ENCODE measurements at regions not wholly inside any gene's neighbourhood (a gene's known extent, or its start where the extent isn't known, plus 50 kb on each side); places are given as distances from the start of the nearest gene placed in this dataset.
"Not testable (repeated sequence)": the region's sequence is repeated elsewhere in the genome, so short reads cannot be mapped to it uniquely, and the experiment has no call there.

- Histone ChIP-seq H3K27ac (ENCODE audit: low read depth, low read length) (no peak overlapping the region), H3K4me1 (ENCODE audit: control insufficient read depth in 1 of 2, insufficient read depth in 2 of 2, low read length in 2 of 2) (no peaks in the 10 kb centered on the region), H3K9me2 (ENCODE audit: insufficient read depth) (no peaks in the 10 kb centered on the region), H3K9me3 (ENCODE audit: control insufficient read depth in 1 of 2, insufficient read depth in 1 of 2, low read depth in 1 of 2, low read length in 2 of 2) (peaks cover 0 to 17% of the 10 kb centered on the region in 2 experiments; a peak in 2 of 4 replicates), H3K79me2 (ENCODE audit: insufficient read depth, low read length) (no peaks in the 10 kb centered on the region), H3K4me2 (ENCODE audit: low read length) (no peak overlapping the region), H2AFZ (ENCODE audit: low read depth, low read length, poor library complexity, severe bottlenecking) (no peak overlapping the region), H3K27me3 (ENCODE audit: insufficient read depth, low read length) (no peaks in the 10 kb centered on the region), H3K9ac (ENCODE audit: low read length) (no peak overlapping the region), H4K20me1 (ENCODE audit: insufficient read depth) (no peaks in the 10 kb centered on the region), H3K4me3 (replicated peaks in 1 of 2; ENCODE audit: low read depth in 1 of 2, low read length in 2 of 2) (no peak overlapping the region), H3K36me3 (ENCODE audit: control insufficient read depth in 1 of 2, insufficient read depth in 2 of 2, low read length in 2 of 2) (no peaks in the 10 kb centered on the region)
- POLR2A ChIA-PET = no interaction called here
- BruUV-seq (replicated peaks) = no TSS peak
- intact Hi-C loops (cut with micrococcal nuclease) = no loop called here
- ATAC-seq (no peak), DNase-seq (ENCODE audit: low read depth, low spot score) (no peak)
- RAD21 ChIA-PET (ENCODE audit: low non-redundant PET in 1 of 2, low total read pairs in 2 of 2, uncharacterized antibody in 2 of 2, unreplicated experiment in 2 of 2) = no interaction called here
- CTCF ChIA-PET = no interaction called here
- TF ChIP-seq FOSL1 (IDR thresholded peaks at IDR 0.05; ENCODE audit: low read depth) (no peak), EZH2 (IDR thresholded peaks at IDR 0.05) (no peak)
These were observed 690.7 kb upstream of the FSHR start for GRCh38 chr2:49845021-49845420.

DNA sequence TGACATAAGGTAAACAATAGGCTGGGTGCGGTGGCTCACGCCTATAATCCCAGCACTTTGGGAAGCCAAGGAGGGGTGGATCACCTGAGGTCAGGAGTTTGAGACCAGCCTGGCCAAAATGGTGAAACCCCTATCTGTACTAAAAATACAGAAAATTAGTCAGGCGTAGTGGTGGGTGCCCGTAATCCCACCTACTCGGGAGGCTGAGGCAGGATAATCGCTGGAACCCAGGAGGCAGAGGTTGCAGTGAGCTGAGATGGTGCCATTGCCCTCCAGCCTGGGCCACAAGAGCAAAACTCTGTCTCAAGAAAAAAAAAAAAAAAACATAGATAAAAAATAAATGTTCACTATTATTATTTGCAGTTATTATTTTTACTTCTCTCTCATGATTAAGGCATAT is 689.8 kb upstream of the FSHR start:
- H3K27me3 ChIP-seq (ENCODE audit: insufficient read depth, low read length); H4K20me1 ChIP-seq (ENCODE audit: insufficient read depth); DNase-seq (ENCODE audit: low read depth, low spot score); H3K79me2 ChIP-seq (ENCODE audit: insufficient read depth, low read length); RAD21 ChIA-PET (ENCODE audit: low non-redundant PET in 1 of 2, low total read pairs in 2 of 2, uncharacterized antibody in 2 of 2, unreplicated experiment in 2 of 2); BruUV-seq (replicated peaks); H3K4me1 ChIP-seq (ENCODE audit: control insufficient read depth in 1 of 2, insufficient read depth in 2 of 2, low read length in 2 of 2); H2AFZ ChIP-seq (ENCODE audit: low read depth, low read length, poor library complexity, severe bottlenecking); POLR2A ChIA-PET; H3K36me3 ChIP-seq (ENCODE audit: control insufficient read depth in 1 of 2, insufficient read depth in 2 of 2, low read length in 2 of 2); H3K9ac ChIP-seq (ENCODE audit: low read length); H3K27ac ChIP-seq (ENCODE audit: low read depth, low read length); ATAC-seq; intact Hi-C loops (cut with micrococcal nuclease); H3K4me3 ChIP-seq (replicated peaks in 1 of 2; ENCODE audit: low read depth in 1 of 2, low read length in 2 of 2); CTCF ChIA-PET; H3K4me2 ChIP-seq (ENCODE audit: low read length); H3K9me2 ChIP-seq (ENCODE audit: insufficient read depth): not testable (repeated sequence)
- H3K9me3 ChIP-seq (ENCODE audit: control insufficient read depth in 1 of 2, insufficient read depth in 1 of 2, low read depth in 1 of 2, low read length in 2 of 2) = peaks cover 0 to 20% of the 10 kb centered on the region in 2 experiments; a peak in 2 of 4 replicates

GRCh38 chr2:49843314-49843713 is 689.0 kb upstream of the FSHR start:
- no peaks in the 10 kb centered on the region for H3K9me2 ChIP-seq (ENCODE audit: insufficient read depth)
- H3K27ac ChIP-seq (ENCODE audit: low read depth, low read length) = no peak overlapping the region
- H3K27me3 ChIP-seq (ENCODE audit: insufficient read depth, low read length) = no peaks in the 10 kb centered on the region
- RAD21 ChIA-PET (ENCODE audit: low non-redundant PET in 1 of 2, low total read pairs in 2 of 2, uncharacterized antibody in 2 of 2, unreplicated experiment in 2 of 2) = no interaction called here
- CTCF ChIA-PET = no interaction called here
- no peaks in the 10 kb centered on the region for H3K4me1 ChIP-seq (ENCODE audit: control insufficient read depth in 1 of 2, insufficient read depth in 2 of 2, low read length in 2 of 2)
- intact Hi-C loops (cut with micrococcal nuclease) = no loop called here
- H3K9me3 ChIP-seq (ENCODE audit: control insufficient read depth in 1 of 2, insufficient read depth in 1 of 2, low read depth in 1 of 2, low read length in 2 of 2) = peaks cover 0 to 20% of the 10 kb centered on the region in 2 experiments; a peak in 2 of 4 replicates
- no peaks in the 10 kb centered on the region for H3K36me3 ChIP-seq (ENCODE audit: control insufficient read depth in 1 of 2, insufficient read depth in 2 of 2, low read length in 2 of 2)
- POLR2A ChIA-PET = no interaction called here
- no peaks in the 10 kb centered on the region for H3K79me2 ChIP-seq (ENCODE audit: insufficient read depth, low read length)
- no peak for ATAC-seq
- H3K9ac ChIP-seq (ENCODE audit: low read length) = no peak overlapping the region
- no peak overlapping the region for H3K4me2 ChIP-seq (ENCODE audit: low read length)
- no peaks in the 10 kb centered on the region for H4K20me1 ChIP-seq (ENCODE audit: insufficient read depth)
- no peak for DNase-seq (ENCODE audit: low read depth, low spot score)
- BruUV-seq (replicated peaks) = no TSS peak
- no peak overlapping the region for H3K4me3 ChIP-seq (replicated peaks in 1 of 2; ENCODE audit: low read depth in 1 of 2, low read length in 2 of 2)
- H2AFZ ChIP-seq (ENCODE audit: low read depth, low read length, poor library complexity, severe bottlenecking) = no peak overlapping the region
- TF ChIP-seq CEBPB (IDR thresholded peaks at IDR 0.05; ENCODE audit: low read depth) (no peak), SIN3A (IDR thresholded peaks at IDR 0.05; ENCODE audit: low read depth) (no peak), FOSL1 (IDR thresholded peaks at IDR 0.05; ENCODE audit: low read depth) (no peak), ELF1 (IDR thresholded peaks at IDR 0.05; ENCODE audit: borderline replicate concordance, low read depth) (no peak), TCF7L2 (IDR thresholded peaks at IDR 0.05; ENCODE audit: borderline replicate concordance, extremely low read depth, insufficient read depth, insufficient read length) (no peak), YY1 (IDR thresholded peaks at IDR 0.05; ENCODE audit: extremely low read depth, insufficient replicate concordance, low read depth, low read length) (no peak), ZFX (IDR thresholded peaks at IDR 0.05) (no peak), EGR1 (IDR thresholded peaks at IDR 0.05; ENCODE audit: low read depth) (no peak)
- TF ChIP-seq, protein P1, sequence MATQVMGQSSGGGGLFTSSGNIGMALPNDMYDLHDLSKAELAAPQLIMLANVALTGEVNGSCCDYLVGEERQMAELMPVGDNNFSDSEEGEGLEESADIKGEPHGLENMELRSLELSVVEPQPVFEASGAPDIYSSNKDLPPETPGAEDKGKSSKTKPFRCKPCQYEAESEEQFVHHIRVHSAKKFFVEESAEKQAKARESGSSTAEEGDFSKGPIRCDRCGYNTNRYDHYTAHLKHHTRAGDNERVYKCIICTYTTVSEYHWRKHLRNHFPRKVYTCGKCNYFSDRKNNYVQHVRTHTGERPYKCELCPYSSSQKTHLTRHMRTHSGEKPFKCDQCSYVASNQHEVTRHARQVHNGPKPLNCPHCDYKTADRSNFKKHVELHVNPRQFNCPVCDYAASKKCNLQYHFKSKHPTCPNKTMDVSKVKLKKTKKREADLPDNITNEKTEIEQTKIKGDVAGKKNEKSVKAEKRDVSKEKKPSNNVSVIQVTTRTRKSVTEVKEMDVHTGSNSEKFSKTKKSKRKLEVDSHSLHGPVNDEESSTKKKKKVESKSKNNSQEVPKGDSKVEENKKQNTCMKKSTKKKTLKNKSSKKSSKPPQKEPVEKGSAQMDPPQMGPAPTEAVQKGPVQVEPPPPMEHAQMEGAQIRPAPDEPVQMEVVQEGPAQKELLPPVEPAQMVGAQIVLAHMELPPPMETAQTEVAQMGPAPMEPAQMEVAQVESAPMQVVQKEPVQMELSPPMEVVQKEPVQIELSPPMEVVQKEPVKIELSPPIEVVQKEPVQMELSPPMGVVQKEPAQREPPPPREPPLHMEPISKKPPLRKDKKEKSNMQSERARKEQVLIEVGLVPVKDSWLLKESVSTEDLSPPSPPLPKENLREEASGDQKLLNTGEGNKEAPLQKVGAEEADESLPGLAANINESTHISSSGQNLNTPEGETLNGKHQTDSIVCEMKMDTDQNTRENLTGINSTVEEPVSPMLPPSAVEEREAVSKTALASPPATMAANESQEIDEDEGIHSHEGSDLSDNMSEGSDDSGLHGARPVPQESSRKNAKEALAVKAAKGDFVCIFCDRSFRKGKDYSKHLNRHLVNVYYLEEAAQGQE (IDR thresholded peaks at IDR 0.05; ENCODE audit: low read depth) = no peak
- TF ChIP-seq, protein P2, sequence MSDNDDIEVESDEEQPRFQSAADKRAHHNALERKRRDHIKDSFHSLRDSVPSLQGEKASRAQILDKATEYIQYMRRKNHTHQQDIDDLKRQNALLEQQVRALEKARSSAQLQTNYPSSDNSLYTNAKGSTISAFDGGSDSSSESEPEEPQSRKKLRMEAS (IDR thresholded peaks at IDR 0.05) = no peak
- TF ChIP-seq, protein P3, sequence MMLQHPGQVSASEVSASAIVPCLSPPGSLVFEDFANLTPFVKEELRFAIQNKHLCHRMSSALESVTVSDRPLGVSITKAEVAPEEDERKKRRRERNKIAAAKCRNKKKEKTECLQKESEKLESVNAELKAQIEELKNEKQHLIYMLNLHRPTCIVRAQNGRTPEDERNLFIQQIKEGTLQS (IDR thresholded peaks at IDR 0.05) = no peak
